ENCODE measurements at regions not wholly inside any gene's neighbourhood (a gene's known extent, or its start where the extent isn't known, plus 50 kb on each side); places are given as distances from the start of the nearest gene placed in this dataset.

DNA sequence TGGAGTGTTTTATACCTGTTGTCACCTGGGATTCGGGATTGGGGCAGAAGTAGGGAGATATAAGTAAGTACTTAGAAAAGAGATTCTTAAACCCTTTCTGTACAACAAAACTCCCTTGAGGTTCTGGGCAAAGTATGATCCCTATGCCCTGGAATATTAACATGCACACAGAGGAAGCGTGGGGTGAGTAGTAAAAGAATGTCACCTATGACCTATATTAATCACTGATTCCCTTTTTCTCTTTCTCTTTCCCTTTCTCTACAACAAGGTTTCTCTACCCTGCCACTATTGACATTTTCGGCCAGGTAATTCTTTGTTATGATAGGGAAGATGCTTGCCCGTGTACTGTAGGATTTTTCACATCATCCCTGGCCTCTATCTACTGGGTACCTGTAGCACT lies 209.7 kb upstream of the PLET1 start:
- intact Hi-C loops (cut with micrococcal nuclease), result no loop called here
- no peak for DNase-seq

DNA sequence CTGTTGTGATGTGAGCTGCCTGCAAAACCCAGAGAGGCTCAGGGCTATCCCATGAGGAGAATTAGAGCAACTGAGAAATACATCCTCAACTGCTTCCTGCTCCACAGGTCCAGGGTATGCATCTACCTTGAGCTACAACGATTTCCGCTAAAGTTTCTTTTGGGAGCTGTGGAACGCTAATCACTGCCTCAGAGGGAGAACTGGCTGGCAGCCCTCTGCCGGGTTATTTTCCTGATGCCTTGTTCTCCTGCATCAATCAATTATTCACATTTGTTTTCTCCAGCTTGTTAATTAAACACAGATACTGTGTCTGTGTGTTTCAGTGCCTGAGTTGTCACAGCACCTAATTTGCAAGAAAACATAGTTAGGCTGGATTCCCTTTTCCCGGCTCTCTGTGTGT lies 211.1 kb upstream of the PLET1 start:
- no peak overlapping the region for H3K4me3 Mint-ChIP-seq
- H3K4me1 Mint-ChIP-seq, result no peaks in the 10 kb centered on the region
- peaks cover 2% of the 10 kb centered on the region for H3K27me3 Mint-ChIP-seq
- H3K9me3 Mint-ChIP-seq, result no peaks in the 10 kb centered on the region
- no peak for DNase-seq
- no peaks in the 10 kb centered on the region for H3K36me3 Mint-ChIP-seq (ENCODE audit: low read depth)
- intact Hi-C loops (cut with micrococcal nuclease), result no loop called here
- H3K27ac Mint-ChIP-seq, result no peak overlapping the region

More for the DNA sequence above, 209.7 kb upstream of the PLET1 start:
- Mint-ChIP-seq H3K27me3 (no peaks in the 10 kb centered on the region), H3K4me1 (no peaks in the 10 kb centered on the region), H3K9me3 (no peaks in the 10 kb centered on the region), H3K4me3 (no peak overlapping the region), H3K36me3 (ENCODE audit: low read depth) (no peaks in the 10 kb centered on the region), H3K27ac (no peak overlapping the region)

DNA sequence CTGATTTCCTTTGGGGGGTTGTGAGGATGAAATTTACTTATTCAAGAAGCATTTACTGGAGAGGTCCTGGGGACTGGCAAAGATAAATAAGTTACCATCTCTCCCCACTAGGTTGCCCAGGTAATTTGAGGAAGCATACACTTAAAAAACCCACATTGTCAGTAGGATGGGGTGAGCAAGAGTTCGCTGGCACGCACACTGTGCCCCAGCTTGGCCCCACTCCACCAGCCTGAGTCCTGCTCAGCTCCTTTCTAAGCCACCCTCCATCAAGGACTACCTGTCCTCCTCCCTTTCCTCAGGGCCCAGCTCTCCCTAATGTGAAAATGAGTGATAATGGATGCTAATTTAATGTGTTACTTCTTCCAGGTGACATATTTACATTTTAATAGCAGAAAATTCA lies 216.5 kb upstream of the PLET1 start:
- DNase-seq, result no peak
- no peaks in the 10 kb centered on the region for H3K4me1 Mint-ChIP-seq
- peaks cover 2% of the 10 kb centered on the region for H3K27me3 Mint-ChIP-seq
- no peak overlapping the region for H3K27ac Mint-ChIP-seq
- intact Hi-C loops (cut with micrococcal nuclease), result no loop called here
- no peaks in the 10 kb centered on the region for H3K36me3 Mint-ChIP-seq (ENCODE audit: low read depth)
- no peak overlapping the region for H3K4me3 Mint-ChIP-seq
- no peaks in the 10 kb centered on the region for H3K9me3 Mint-ChIP-seq

DNA sequence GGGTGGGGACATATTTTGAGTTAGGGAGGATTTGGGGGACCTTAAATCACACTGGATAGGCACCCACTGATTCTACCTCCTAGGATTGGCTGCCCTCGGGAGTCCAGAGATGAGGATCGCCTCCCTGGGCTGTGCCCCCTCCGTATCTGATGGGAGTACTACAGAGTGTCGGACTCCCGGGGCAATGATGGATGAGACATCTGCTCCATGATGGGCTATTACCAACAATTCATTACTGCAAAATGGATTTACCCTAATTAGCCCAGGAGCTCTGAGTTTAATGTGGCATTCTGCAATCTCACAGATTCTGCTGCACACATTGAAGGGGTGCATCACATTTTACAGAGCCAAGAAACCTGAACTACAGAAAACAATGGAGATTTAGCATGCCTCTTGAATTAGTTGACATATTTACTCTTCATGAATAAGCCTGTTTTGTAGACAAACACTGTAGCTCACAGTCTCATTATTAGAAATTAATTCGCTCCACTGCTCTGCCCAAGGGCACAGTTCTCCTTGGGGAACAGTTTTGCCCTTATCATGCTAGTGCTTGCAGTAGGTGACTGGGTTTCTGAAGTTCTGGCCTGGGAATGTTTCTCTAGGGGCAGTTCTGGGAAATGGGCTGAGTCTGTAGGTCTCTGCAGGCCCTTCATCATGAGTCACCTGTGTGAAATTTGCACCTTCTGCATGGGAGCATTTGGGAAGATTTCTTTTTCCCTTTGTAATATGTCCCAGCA lies 217.1 kb upstream of the PLET1 start:
- no peak overlapping the region for H3K27ac Mint-ChIP-seq
- intact Hi-C loops (cut with micrococcal nuclease), result no loop called here
- no peaks in the 10 kb centered on the region for H3K9me3 Mint-ChIP-seq
- no peak overlapping the region for H3K4me3 Mint-ChIP-seq
- no peaks in the 10 kb centered on the region for H3K4me1 Mint-ChIP-seq
- no peak for DNase-seq
- no peaks in the 10 kb centered on the region for H3K36me3 Mint-ChIP-seq (ENCODE audit: low read depth)
- H3K27me3 Mint-ChIP-seq, result peaks cover 2% of the 10 kb centered on the region

DNA sequence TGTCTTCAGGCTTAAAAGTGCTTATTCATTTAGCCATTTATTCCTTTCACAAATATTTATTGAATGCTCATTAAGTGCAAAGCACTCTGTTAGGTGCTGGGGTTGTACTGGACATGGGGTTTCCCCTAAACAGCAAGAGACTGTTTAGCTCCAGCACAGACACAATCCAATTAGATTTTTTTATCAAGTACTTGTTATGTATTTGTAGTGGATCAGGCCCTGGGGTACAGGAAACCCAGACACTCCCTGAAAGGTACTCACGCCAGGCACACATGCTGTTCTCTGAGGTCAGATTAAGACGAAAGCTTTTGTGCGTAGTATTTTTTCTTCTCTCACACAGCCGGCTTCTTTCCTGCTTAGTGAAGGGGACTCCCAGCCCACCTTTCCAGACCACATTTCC lies 218.1 kb upstream of the PLET1 start:
- intact Hi-C loops (cut with micrococcal nuclease), result no loop called here
- H3K27me3 Mint-ChIP-seq, result peaks cover 2% of the 10 kb centered on the region
- H3K4me1 Mint-ChIP-seq, result no peaks in the 10 kb centered on the region

DNA sequence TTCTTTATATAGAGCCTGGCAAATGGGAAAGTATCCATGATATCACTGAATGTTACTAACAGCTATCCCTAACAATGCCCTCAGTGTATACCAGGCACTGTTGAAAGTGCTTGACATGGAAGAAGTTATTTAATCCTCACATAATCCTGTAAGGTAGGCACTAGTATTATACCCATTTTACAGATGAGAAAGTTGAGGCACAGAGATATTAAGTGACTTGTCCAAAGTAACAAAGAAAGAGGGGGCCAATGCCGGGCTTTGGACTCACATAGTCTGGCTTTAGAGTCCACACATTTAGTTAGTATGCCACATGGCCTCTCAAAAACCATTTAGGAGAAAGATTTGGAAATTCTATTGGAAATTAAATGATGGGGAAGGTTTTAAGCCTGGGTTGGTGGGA lies 220.8 kb upstream of the PLET1 start:
- DNase-seq, result no peak
- Mint-ChIP-seq H3K9me3 (no peaks in the 10 kb centered on the region), H3K4me1 (no peaks in the 10 kb centered on the region), H3K36me3 (ENCODE audit: low read depth) (no peaks in the 10 kb centered on the region), H3K27ac (no peak overlapping the region), H3K4me3 (no peak overlapping the region), H3K27me3 (peaks cover under 1% of the 10 kb centered on the region)
- intact Hi-C loops (cut with micrococcal nuclease), result no loop called here

More for the DNA sequence above, 218.1 kb upstream of the PLET1 start:
- DNase-seq, result no peak
- Mint-ChIP-seq H3K9me3 (no peaks in the 10 kb centered on the region), H3K27ac (no peak overlapping the region), H3K4me3 (no peak overlapping the region), H3K36me3 (ENCODE audit: low read depth) (no peaks in the 10 kb centered on the region)

DNA sequence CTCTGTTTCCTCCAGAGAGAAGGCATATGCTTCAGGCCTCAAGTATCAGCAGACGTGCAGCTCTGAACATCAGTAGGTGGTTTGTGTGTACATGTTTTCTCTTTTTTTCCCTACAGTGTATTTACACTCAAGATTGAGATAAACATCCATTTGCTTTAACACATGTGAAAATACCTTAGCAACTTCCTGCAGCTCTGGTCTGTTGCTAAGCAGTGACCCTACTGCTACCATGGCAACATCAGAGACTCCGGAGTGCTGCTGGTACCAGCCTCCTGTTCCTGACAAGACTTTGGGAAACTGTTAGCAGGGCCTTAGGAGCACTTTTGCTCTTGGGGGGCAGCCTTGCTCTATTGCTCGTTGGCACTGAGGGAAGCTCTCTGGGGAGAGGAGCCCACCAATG lies 221.2 kb upstream of the PLET1 start:
- no peak overlapping the region for H3K4me3 Mint-ChIP-seq
- intact Hi-C loops (cut with micrococcal nuclease), result no loop called here
- H3K27me3 Mint-ChIP-seq, result no peaks in the 10 kb centered on the region
- no peaks in the 10 kb centered on the region for H3K9me3 Mint-ChIP-seq
- H3K4me1 Mint-ChIP-seq, result no peaks in the 10 kb centered on the region
- no peak for DNase-seq
- H3K27ac Mint-ChIP-seq, result no peak overlapping the region
- no peaks in the 10 kb centered on the region for H3K36me3 Mint-ChIP-seq (ENCODE audit: low read depth)

DNA sequence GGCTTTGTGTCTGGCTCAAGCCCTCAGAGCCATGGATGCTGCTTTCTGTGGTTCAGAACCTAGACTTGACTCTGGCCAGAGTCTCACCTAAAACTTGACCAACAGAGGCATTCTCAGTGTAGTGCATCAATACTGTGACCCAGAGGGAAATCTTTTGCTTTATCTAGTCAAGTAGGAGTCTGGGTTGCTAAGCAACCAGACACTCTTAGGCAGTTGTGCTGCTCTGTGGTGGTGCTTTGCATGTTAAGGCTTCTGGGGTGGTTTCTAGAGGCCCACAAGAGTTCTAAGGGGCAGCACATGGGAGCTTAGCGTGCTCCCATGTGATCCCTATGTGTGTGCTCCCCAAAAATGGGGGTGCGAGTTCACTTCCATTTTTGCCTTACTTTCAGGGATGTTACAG lies 224.6 kb upstream of the PLET1 start:
- Mint-ChIP-seq H3K9me3 (peaks cover 4% of the 10 kb centered on the region), H3K4me3 (no peak overlapping the region), H3K27ac (no peak overlapping the region), H3K36me3 (ENCODE audit: low read depth) (no peaks in the 10 kb centered on the region), H3K27me3 (peaks cover 4% of the 10 kb centered on the region), H3K4me1 (no peaks in the 10 kb centered on the region)
- intact Hi-C loops (cut with micrococcal nuclease), result no loop called here
- DNase-seq, result no peak

DNA sequence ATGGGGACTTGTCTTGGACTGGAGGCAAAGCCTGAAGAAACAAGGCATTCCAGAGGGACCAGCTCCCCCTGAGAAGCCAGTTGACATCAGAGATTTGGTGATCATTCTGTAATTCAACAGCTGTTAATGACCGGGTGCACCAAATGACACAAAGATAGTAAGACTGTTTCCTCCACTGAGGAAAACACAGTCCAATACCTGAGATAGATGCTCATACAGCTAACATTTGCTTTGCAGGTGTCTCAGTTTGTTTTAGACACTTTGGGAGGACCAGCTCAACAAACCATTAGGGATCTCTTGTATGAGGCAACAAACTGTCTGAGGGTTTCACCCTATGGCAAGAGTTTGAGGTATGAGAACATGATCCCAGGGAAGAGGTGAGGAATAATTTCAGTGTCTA lies 237.2 kb upstream of the PLET1 start:
- Mint-ChIP-seq H3K27ac (no peak overlapping the region), H3K4me1 (no peaks in the 10 kb centered on the region), H3K27me3 (peaks cover 7% of the 10 kb centered on the region), H3K36me3 (ENCODE audit: low read depth) (no peaks in the 10 kb centered on the region), H3K9me3 (no peaks in the 10 kb centered on the region), H3K4me3 (no peak overlapping the region)
- DNase-seq, result no peak
- intact Hi-C loops (cut with micrococcal nuclease), result no loop called here

DNA sequence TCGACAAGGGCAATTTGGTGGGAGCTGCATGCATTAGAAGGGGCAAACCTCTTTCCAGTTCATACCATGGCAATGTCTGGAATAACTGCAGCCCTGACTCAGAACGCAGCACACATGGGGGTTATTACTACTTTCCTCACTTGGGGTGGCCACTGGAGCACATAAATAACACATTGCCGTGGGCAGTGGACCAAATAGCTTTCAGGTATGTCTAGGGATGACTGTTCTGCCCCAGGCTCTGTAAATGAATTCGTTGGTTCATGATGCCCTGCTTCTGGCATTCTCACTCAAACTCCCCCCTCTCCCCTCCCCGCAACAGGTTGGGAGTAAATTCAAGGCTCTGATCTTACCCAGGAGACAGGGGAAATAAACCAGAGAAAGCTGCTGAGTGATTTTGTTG lies 238.0 kb upstream of the PLET1 start:
- Mint-ChIP-seq H3K27me3 (peaks cover 7% of the 10 kb centered on the region), H3K9me3 (no peaks in the 10 kb centered on the region), H3K36me3 (ENCODE audit: low read depth) (no peaks in the 10 kb centered on the region), H3K4me3 (no peak overlapping the region), H3K4me1 (no peaks in the 10 kb centered on the region), H3K27ac (no peak overlapping the region)
- intact Hi-C loops (cut with micrococcal nuclease), result no loop called here
- DNase-seq, result no peak

DNA sequence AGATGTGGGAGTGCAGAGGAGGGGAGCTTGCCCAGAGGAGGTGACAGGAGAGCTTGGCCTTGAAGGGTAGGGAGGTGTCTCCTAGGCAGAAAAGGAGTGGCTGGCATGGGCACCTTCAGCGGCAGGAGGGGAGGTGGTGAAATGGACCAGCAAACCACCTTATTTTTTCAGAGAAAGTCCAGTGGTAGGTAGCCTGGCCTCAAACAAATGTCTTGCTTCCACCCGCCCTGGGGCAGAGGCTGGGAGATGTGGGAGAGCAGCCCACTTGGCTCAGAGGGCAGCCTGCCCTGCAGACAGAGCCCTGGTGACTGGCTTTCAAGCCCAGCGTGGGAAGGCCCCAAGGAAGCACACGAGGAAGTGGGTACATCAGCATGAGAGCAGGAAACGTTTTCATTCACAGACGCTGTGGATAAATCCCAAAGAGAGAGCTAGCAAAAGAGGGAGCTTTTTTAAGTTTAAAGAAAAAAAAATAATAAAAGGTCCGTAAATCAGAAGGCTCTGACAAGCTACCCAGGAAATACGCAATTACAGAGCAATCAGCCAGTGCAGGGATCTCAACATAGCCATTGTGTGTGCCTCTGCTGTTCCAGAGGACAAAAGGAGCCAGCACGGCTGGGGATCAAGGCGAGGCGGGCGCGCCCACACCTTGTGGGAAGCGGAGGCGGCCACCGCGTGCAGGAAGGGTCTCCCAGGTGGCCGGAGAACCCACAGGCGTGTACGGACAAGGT lies 238.7 kb upstream of the PLET1 start:
- no peak for DNase-seq
- H3K9me3 Mint-ChIP-seq, result no peaks in the 10 kb centered on the region
- H3K4me1 Mint-ChIP-seq, result no peaks in the 10 kb centered on the region
- H3K36me3 Mint-ChIP-seq (ENCODE audit: low read depth), result no peaks in the 10 kb centered on the region
- intact Hi-C loops (cut with micrococcal nuclease), result no loop called here
- no peak overlapping the region for H3K4me3 Mint-ChIP-seq
- H3K27ac Mint-ChIP-seq, result no peak overlapping the region
- peaks cover 7% of the 10 kb centered on the region for H3K27me3 Mint-ChIP-seq

DNA sequence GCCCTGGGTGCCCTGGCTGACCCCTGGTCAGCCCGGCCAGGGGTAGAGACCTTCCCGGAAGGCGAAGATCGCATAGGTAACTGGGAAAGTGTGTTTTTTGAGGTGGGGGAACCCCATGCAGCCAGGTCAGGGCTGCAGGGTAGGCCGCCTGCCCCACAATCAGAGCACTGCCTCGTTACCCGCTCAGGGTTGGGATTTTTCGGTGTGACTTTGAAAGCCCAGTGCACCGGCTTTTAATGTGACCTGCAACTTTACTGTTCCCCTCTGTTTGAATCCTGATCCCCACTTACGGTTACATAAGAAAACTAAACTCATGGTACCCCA lies 239.2 kb upstream of the PLET1 start:
- Mint-ChIP-seq H3K4me3 (no peak overlapping the region), H3K4me1 (no peaks in the 10 kb centered on the region), H3K9me3 (no peaks in the 10 kb centered on the region), H3K27ac (no peak overlapping the region), H3K27me3 (peaks cover 7% of the 10 kb centered on the region), H3K36me3 (ENCODE audit: low read depth) (no peaks in the 10 kb centered on the region)
- intact Hi-C loops (cut with micrococcal nuclease), result no loop called here
- no peak for DNase-seq

DNA sequence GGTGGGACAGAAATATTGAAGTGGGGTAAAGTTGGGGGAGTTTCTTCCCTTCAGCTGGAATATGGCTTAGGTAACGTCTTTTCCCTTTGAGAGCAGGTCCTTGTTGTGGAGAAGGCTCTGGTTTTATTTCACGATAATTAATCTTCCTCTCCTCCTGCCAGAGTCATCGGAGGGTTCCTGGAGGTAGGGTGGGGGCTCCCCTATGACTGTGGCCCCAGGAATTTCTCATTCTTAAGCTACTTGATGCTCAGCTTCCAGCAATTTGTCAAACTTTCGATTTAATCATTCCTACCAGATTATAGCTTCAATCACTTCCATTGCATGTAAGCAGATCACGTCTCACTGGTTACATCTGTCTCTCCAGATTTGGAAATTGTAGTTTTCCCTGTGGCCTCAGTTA lies 242.8 kb upstream of the PLET1 start:
- Mint-ChIP-seq H3K9me3 (no peaks in the 10 kb centered on the region), H3K36me3 (ENCODE audit: low read depth) (no peaks in the 10 kb centered on the region), H3K4me1 (no peaks in the 10 kb centered on the region), H3K4me3 (no peak overlapping the region), H3K27me3 (peaks cover 12% of the 10 kb centered on the region), H3K27ac (no peak overlapping the region)
- DNase-seq, result no peak
- intact Hi-C loops (cut with micrococcal nuclease), result no loop called here

DNA sequence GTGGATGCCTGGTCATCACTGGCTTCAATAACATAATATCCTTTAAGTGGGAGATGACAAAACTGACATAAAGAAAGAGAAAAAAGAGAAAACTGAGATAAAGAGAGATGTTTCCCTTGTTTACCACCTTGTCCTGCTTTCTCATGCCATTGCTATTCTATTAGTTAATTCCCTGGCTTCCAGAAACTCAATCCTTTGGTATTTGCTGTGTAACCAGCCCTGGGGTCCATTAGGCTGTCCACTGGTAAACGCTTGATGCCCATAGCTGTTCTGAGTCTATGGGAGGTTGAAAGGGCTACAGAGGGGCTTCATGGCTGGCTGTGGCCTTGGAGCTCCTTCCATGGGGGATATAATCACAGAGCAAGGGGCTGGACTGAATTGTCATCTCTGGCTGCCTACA lies 243.4 kb upstream of the PLET1 start:
- no peak for DNase-seq
- H3K4me1 Mint-ChIP-seq, result no peaks in the 10 kb centered on the region
- intact Hi-C loops (cut with micrococcal nuclease), result no loop called here
- H3K27ac Mint-ChIP-seq, result no peak overlapping the region
- peaks cover 12% of the 10 kb centered on the region for H3K27me3 Mint-ChIP-seq
- no peaks in the 10 kb centered on the region for H3K9me3 Mint-ChIP-seq
- no peaks in the 10 kb centered on the region for H3K36me3 Mint-ChIP-seq (ENCODE audit: low read depth)
- no peak overlapping the region for H3K4me3 Mint-ChIP-seq

DNA sequence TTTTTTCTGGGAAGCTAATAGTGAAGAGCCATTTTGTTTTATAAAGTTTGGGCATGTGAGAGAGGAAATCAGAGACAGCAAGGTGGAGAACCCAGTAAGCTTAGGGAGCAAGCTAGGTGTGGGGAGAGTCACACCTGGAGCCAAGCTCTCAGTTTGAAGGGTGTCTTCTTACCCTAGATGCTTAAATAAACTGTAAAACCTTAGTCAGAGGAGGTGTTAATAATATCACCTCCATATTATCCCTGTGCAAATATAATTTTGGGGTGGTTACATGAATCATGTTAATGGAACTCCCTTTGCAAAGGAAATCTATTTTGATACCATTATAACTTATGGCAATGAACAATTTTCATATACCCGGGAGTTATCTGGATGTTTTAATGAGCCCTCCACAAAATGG lies 246.2 kb upstream of the PLET1 start:
- Mint-ChIP-seq H3K4me1 (no peaks in the 10 kb centered on the region), H3K36me3 (ENCODE audit: low read depth) (no peaks in the 10 kb centered on the region), H3K9me3 (no peaks in the 10 kb centered on the region), H3K27ac (no peak overlapping the region), H3K4me3 (no peak overlapping the region), H3K27me3 (peaks cover 12% of the 10 kb centered on the region)
- no peak for DNase-seq
- intact Hi-C loops (cut with micrococcal nuclease), result no loop called here

Data from activated CD4-positive, alpha-beta T cell treated with anti-CD3 and anti-CD28 coated beads, Interleukin-2, amount 10 ng/mL, durations not matched to agents 24 days and 14 days (primary cell).